ENCODE measurements at regions not wholly inside any gene's neighbourhood (a gene's known extent, or its start where the extent isn't known, plus 50 kb on each side); places are given as distances from the start of the nearest gene placed in this dataset.

- TF ChIP-seq EZH2 (IDR thresholded peaks at IDR 0.05; ENCODE audit: insufficient read depth, poor library complexity, severe bottlenecking) (no peak), EZH2phosphoT487 (IDR thresholded peaks at IDR 0.05; ENCODE audit: insufficient read depth, low read depth) (no peak)
These were observed 184.8 kb downstream of the GNAI1 start for GRCh38 chr7:80319461-80319860.
